Renal pelvis (tissue), 1 donor: ENCODE measurements at regions not wholly inside any gene's neighbourhood (a gene's known extent, or its start where the extent isn't known, plus 50 kb on each side); places are given as distances from the start of the nearest gene placed in this dataset.
"Not testable (repeated sequence)": the region's sequence is repeated elsewhere in the genome, so short reads cannot be mapped to it uniquely, and the experiment has no call there.

Source experiments
- DNase-seq: peaks from one replicate; pipeline ENCODE4 v3.0.0-alpha.2; 2013

GRCh38 chr3:25945836-25946235 is 155.9 kb downstream of the OXSM start:
- no peak for DNase-seq

DNA sequence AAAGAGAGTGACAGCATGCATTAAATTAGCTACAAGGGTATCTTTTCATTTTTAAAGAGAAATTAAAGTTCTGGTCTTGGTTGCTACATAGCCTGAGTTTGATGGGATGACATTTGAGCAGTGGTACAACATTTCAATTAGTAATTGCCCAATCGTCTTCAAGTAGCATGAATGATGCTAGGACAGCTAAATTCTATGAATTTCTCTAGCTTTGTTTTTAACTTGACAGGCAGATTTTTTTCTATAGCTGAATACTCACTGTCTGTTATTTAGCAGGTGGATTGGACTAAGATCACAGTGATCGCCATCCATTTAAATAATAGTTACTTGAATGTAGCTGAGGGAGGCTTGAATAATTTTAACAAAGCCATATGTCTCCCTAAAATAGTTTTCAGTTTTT is 162.2 kb downstream of the OXSM start:
- DNase-seq = no peak

DNA sequence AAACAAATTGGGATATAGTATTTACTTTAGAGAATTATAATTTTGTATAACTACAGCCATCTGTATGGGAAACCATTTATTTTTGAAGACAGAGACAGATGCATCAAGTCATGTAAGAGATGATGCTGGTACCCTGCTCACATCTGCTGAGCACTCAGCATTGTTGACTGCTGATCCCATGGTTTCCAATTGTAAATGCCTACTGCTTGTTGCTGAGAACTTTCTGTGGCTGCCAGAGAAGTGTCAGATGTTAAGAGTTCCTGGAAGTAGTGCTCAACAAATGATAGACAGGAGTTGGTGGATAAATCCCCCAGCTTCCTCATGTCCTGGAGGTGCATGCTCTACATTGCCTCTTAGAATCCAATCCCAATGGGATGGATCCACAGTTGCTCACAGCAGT is 167.1 kb downstream of the OXSM start:
- DNase-seq = no peak

DNA sequence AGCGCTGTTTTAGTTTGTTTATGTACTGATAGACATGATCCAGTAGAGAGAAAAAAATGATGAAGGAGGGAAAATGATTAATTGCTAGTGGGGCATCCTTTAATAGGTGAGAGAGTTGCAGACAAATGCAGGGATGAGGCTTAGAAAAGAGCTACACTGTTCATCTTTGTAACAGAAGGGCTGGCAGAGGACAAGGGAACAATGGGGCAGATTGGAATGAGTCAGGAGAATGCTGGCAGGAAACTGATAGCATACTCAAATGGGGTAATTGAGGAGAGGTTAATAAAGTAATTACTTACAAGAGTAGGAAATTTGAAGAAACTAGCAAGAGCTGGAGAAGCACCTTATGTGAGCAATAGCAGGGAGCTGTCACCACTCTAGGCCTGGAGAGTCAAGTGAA is 170.9 kb downstream of the OXSM start:
- no peak for DNase-seq

DNA sequence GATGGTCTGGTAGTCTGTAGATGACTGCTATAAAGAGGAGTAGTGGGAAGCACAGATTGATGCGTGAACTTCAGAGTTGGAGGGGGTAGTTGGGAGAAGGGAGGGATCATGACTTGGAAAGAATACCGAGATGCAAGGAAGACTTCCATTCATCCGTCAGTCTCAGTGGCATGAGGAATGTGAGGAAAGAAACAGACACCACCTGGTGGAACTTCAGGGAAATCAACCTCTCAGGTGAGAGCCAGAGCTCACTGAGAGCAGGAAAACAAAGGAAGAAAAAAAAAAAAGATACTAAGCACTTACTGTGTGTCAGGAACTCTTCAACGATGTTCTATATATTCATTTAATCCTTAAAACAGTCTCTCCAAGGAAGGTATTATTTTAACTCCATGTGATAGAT is 172.4 kb downstream of the OXSM start:
- DNase-seq = no peak

GRCh38 chr3:25964141-25964540 is 174.3 kb downstream of the OXSM start:
- DNase-seq = no peak

GRCh38 chr3:25967385-25967784 is 177.5 kb downstream of the OXSM start:
- no peak for DNase-seq

DNA sequence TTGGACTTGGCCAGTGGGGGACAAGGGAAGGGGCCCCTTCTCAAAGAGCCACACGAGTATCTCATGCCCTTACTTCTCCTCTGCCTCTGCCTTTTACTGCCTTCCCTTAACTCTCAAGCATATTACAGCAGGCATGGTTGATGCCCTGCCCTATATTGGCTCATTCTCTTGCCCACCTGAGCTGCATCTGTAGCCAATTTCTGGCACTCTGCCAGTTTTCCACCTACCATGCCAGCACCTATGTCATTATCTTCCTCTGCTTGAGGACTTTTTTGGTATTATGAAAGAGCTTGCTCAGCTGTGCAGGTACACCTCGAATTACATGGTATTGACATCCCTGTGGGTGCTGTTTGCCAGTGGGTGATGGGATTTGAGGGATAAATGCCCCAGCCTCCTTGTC is 181.8 kb downstream of the OXSM start:
- no peak for DNase-seq

DNA sequence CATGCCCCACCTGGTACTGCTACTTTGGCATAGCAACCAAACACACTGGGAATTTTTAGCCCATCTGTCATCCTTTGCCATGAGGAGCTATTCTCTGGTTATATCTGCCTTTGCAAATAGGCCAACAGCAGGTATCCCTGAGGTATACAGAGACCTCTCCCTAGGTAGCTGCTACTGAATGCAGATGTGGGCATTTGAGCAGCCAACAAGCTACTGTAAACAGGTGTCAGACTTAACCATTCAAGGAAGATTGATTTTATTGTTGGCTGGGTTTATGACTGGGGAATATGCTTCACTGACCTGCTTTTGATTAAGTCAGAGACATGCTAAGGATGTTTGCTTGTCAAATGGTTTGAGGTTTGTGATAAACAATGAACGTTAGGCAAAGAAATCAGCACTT is 183.2 kb downstream of the OXSM start:
- DNase-seq = peak; percentile 19

DNA sequence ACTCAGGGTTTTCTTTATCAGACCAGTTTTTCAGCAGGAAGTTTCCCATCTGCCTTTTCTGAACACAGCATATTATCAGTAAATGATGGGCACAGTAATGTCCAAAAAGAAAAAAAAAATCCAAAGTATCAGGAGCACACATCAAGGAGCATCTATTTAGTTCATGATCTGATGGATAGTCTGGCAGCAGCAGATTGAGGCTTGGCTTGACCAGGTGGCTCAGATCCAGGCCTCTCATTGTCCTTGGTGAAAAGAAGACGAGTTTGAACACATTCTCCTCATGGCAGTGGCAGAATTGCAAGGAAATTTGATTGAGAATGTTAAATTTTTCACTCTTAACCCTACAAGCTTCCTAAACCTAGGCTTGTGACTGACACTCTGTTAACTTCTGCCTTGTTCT is 192.9 kb downstream of the OXSM start:
- DNase-seq = no peak

DNA sequence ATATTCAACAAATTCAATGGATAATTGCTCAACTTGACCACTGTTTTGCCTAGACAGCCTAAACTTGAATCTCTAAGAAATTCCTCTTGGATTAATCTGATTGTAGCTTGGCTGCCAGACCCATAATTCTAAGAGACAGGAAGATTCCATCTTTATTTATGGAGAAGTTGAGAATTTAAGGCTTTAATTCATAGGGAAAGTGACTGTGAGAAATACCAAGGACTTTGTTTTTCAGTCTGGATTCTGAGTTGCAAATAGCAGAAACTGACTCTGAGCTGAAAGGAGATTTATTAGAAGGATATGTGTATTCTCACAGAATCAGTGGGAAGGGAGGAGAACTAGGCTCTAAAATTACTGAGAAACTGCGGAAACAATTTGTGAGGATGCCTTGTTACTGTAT is 195.7 kb downstream of the OXSM start:
- DNase-seq = no peak

DNA sequence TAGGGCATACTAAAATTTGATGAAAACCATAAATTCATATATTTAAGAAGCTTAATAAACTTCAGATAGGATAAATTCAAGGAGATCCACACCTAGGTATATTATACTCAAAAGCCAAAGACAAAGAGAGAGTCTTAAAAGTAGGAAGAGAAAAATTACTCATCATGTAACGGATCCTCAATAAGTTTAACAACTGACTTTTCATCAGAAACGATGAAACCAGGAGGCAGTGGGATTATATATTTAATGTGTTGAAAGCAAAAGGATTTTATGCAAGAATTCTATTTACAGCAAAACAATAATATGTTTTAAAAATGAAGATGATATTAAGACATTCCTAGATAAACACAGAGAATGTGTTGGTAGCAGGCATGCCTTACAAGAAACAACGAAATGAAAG is 202.7 kb downstream of the OXSM start:
- no peak for DNase-seq

- DNase-seq = no peak
Observed at GRCh38 chr3:26004172-26004571, 214.3 kb downstream of the OXSM start.

DNA sequence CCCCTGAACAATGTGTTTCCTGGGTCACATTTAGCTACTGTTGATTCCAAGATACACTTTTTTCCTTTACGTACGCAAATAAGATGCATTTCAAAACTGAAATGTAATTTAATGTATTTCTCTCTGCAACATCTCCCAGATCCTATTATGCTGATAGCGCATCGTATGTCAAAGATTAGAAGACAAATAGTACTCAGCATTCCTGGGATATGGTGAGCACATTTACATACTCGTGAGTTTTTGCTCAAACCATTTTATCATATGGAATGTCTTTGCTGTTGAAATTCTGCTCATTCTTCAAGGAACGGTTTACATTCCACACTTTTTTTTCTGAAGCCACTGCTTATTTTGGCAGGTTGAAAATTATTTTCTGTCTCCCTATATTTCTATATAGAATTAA is 221.4 kb downstream of the OXSM start:
- no peak for DNase-seq

DNA sequence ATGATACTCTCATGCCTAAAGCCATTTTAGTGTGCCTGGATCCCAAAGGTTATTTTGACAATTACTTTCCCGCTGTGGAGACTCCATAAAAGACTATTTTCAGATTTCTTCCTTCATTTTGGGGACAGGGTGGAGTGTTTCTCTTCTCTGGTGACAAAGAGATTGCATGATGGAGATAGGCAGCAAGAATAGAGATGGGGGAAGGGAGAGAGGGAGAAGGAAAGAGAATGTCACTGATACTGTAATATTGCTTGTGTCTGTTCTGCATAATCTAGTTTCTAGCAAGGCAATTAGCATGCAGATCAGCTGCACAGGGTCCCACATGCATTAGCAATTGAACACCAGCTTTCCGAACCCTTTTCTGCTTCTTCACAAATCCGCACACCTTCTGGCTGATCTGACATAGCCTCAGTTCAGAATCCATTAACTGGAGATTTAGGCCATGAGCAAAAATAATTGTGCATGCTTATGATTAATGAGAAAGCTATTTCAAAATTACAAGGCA is 222.4 kb downstream of the OXSM start:
- no peak for DNase-seq

GRCh38 chr3:26015752-26016151 is 225.9 kb downstream of the OXSM start:
- DNase-seq = no peak

- no peak for DNase-seq
Observed at GRCh38 chr3:26018889-26019288, 229.0 kb downstream of the OXSM start.

- DNase-seq = not testable (repeated sequence)
Observed at GRCh38 chr3:26024206-26024605, 234.3 kb downstream of the OXSM start.

DNA sequence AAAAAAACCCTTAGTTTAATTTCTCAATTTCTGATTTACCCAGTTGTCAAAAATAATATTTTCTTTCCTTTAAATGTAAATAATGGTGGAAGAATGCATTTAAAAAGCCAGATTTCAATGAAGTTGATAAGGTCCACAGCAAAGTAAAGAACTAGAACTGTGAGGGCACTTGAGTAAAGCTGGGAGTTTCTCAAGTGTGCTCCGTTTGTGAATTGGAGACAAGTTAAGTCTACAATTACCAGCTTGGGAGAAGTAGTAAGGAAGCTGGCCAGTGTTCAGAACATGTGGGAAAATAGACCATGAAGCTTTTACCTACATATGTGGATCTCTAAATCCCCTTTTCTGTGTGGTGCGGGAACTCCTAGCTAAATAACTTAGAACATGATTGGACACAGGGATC is 239.4 kb downstream of the OXSM start:
- no peak for DNase-seq

DNA sequence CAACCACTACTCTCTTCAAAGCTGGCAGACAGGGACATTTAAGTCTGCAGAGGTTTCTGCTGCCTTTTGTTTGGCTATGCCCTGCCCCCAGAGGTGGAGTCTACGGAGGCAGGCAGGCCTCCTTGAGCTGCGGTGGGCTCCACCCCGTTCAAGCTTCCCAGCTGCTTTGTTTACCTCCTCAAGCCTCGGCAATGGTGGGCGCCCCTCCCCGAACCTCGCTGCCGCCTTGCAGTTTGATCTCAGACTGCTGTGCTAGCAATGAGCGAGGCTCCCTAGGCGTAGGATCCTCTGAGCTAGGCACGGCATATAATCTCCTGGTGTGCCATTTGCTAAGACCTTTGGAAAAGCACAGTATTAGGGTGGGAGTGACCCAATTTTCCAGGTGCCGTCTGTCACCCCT is 252.2 kb downstream of the OXSM start:
- not testable (repeated sequence) for DNase-seq

GRCh38 chr3:26049951-26050350 is 260.1 kb downstream of the OXSM start:
- DNase-seq = no peak

GRCh38 chr3:26050776-26051175 is 260.9 kb downstream of the OXSM start:
- no peak for DNase-seq

DNA sequence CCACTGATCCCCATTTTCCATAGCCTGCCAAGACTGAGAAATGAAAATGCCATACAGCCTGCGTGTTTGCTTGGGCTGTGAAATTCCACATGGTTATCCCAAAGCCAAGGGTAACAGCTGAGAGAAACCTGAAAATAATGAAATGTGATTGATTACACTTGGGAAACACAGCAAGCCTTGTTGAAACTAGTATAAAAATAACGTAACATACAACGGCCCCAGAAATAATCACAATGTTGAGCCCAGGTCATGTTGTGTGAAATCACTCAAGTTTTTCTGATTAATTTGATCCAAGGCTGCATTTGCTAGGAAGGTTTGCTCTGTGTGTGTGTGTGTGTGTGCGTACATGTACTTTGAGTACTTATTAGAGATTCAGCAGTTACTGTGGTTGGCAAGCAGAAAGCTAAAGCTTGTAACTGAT is 269.0 kb downstream of the OXSM start:
- peak; percentile 23 for DNase-seq

DNA sequence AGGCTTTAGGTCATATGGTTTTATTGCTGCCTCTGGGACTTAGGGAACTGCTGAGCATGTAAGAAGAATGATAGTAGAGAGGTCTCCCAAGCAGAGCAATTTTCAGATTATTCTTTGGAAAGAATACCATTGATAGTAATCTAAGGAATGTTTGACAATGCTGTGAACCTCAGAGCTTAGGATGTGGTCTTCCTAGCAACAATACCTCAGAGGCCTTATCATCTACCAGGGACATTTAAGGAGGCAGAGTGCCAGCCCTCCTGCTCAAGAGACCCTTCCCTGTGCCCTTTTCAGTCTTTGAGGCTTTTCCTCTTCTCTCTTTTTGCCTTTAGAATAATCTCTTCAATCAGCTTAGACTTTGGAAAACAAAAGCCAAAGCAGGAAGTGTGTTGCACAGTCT is 272.1 kb downstream of the OXSM start:
- no peak for DNase-seq

GRCh38 chr3:26064297-26064696 is 274.4 kb downstream of the OXSM start:
- DNase-seq = no peak
